Mesenchymal stem cell (in vitro differentiated cells and primary cell): ENCODE measurements at regions not wholly inside any gene's neighbourhood (a gene's known extent, or its start where the extent isn't known, plus 50 kb on each side); places are given as distances from the start of the nearest gene placed in this dataset.

Experiments
- DNase-seq: peaks from one replicate; pipeline ENCODE4 v3.0.0-alpha.2; 2013
- H2AFZ ChIP-seq: one replicate; pipeline ENCODE4 v1.6.1; 2013; ENCODE audit warnings: low read depth, mild to moderate bottlenecking, control low read depth, inconsistent platforms, low read length, moderate library complexity
- H2AK5ac ChIP-seq: 2 replicates; pipeline ENCODE4 v1.6.1; 2013; ENCODE audit warnings: low read length, moderate library complexity, mild to moderate bottlenecking, inconsistent platforms; ENCODE audit not compliant: severe bottlenecking
- H2BK120ac ChIP-seq: one replicate; pipeline ENCODE4 v1.6.1; 2013; ENCODE audit warnings: low read depth, mild to moderate bottlenecking, inconsistent platforms, low read length, moderate library complexity
- H2BK12ac ChIP-seq, 2 experiments: one replicate each; pipeline ENCODE4 v1.6.1; 2013; ENCODE audit warnings: inconsistent platforms in 2 of 2, low read length in 2 of 2, mild to moderate bottlenecking in 2 of 2, moderate library complexity in 2 of 2, control low read depth in 1 of 2
- H2BK15ac ChIP-seq: one replicate; pipeline ENCODE4 v1.6.1; 2013; ENCODE audit warnings: mild to moderate bottlenecking, low read depth, inconsistent platforms; ENCODE audit not compliant: poor library complexity, severe bottlenecking
- H2BK5ac ChIP-seq: 2 replicates; pipeline ENCODE4 v1.6.1; 2013; ENCODE audit warnings: low read depth, mild to moderate bottlenecking, low read length, control low read depth, inconsistent platforms; ENCODE audit not compliant: poor library complexity, severe bottlenecking
- H3K14ac ChIP-seq, 2 experiments: one replicate each; pipeline ENCODE4 v1.6.1; 2013; ENCODE audit warnings: inconsistent platforms in 2 of 2, low read length in 2 of 2, control low read depth in 1 of 2, mild to moderate bottlenecking in 1 of 2, moderate library complexity in 1 of 2
- H3K18ac ChIP-seq, 2 experiments: one replicate each; pipeline ENCODE4 v1.6.1; 2013; ENCODE audit warnings: inconsistent platforms in 2 of 2, low read length in 2 of 2, control low read depth in 1 of 2, low read depth in 1 of 2, mild to moderate bottlenecking in 1 of 2
- H3K23ac ChIP-seq, 2 experiments: one replicate each; pipeline ENCODE4 v1.6.1; 2013; ENCODE audit warnings: inconsistent platforms in 2 of 2, low read length in 2 of 2, mild to moderate bottlenecking in 2 of 2, moderate library complexity in 2 of 2, control low read depth in 1 of 2
- H3K27ac ChIP-seq: 2 replicates; pipeline ENCODE4 v1.5.1; 2013; ENCODE audit warnings: mild to moderate bottlenecking, moderate library complexity, low read length, control low read depth, inconsistent platforms; ENCODE audit not compliant: poor library complexity, severe bottlenecking
- H3K27me3 ChIP-seq, 2 experiments: 2 replicates each; pipeline versions ENCODE4 v1.6.1 to v1.7.0; 2013; ENCODE audit warnings: low read length in 2 of 2, mild to moderate bottlenecking in 2 of 2, moderate library complexity in 2 of 2, control low read depth in 1 of 2, inconsistent platforms in 1 of 2; ENCODE audit not compliant: control insufficient read depth in 1 of 2, insufficient read depth in 1 of 2
- H3K36me3 ChIP-seq, 2 experiments: 2 replicates each; pipeline versions ENCODE4 v1.6.1 to v1.7.0; 2013; ENCODE audit warnings: low read length in 2 of 2, control low read depth in 1 of 2, inconsistent platforms in 1 of 2, low read depth in 1 of 2, mild to moderate bottlenecking in 1 of 2; ENCODE audit not compliant: insufficient read depth in 2 of 2, control insufficient read depth in 1 of 2
- H3K4ac ChIP-seq, 2 experiments: one replicate each; pipeline ENCODE4 v1.6.1; 2013; ENCODE audit warnings: inconsistent platforms in 2 of 2, low read length in 2 of 2, mild to moderate bottlenecking in 2 of 2, moderate library complexity in 2 of 2, control low read depth in 1 of 2, low read depth in 1 of 2
- H3K4me1 ChIP-seq: 2 replicates; pipeline ENCODE4 v1.6.1; 2013; ENCODE audit warnings: low read depth, low read length, control low read depth; ENCODE audit not compliant: control insufficient read depth, insufficient read depth
- H3K4me2 ChIP-seq: 2 replicates; pipeline ENCODE4 v1.6.1; 2013; ENCODE audit warnings: low read length, mild to moderate bottlenecking, inconsistent platforms; ENCODE audit not compliant: poor library complexity, severe bottlenecking
- H3K4me3 ChIP-seq, 2 experiments: 2 replicates each; pipeline versions ENCODE4 v1.5.1 to v1.7.0; 2013; ENCODE audit warnings: low read length in 2 of 2, mild to moderate bottlenecking in 2 of 2, control low read depth in 1 of 2, low read depth in 1 of 2; ENCODE audit not compliant: insufficient read depth in 1 of 2
- H3K79me1 ChIP-seq: replicated peaks from 2 replicates; pipeline ENCODE4 v1.6.1; 2013; ENCODE audit warnings: mild to moderate bottlenecking, control low read depth, low read length, inconsistent platforms; ENCODE audit not compliant: poor library complexity, severe bottlenecking
- H3K9ac ChIP-seq: 2 replicates; pipeline ENCODE4 v1.7.0; 2013; ENCODE audit warnings: mild to moderate bottlenecking, low read length, moderate library complexity
- H3K9me3 ChIP-seq: 2 replicates; pipeline ENCODE4 v1.7.0; 2013; ENCODE audit warnings: mild to moderate bottlenecking, low read length; ENCODE audit not compliant: control insufficient read depth
- H4K8ac ChIP-seq: one replicate; pipeline ENCODE4 v1.6.1; 2013; ENCODE audit warnings: inconsistent platforms, mild to moderate bottlenecking, low read length, moderate library complexity
- H4K91ac ChIP-seq: one replicate; pipeline ENCODE4 v1.6.1; 2013; ENCODE audit warnings: mild to moderate bottlenecking, low read length, inconsistent platforms
- WGBS: methylation state at CpG from one replicate; pipeline ENCODE4 v1.1.7; 2013; ENCODE audit warnings: mixed read lengths; 5-methylcytosine and 5-hydroxymethylcytosine counted together

GRCh38 chr16:62157544-62157943 is 121.3 kb upstream of the CDH8 start:
- no peaks in the 10 kb centered on the region for H3K9me3 ChIP-seq
- no peaks in the 10 kb centered on the region for H3K36me3 ChIP-seq
- H4K91ac ChIP-seq: no peak overlapping the region
- H3K79me1 ChIP-seq: no peaks in the 10 kb centered on the region
- H3K27me3 ChIP-seq: no peaks in the 10 kb centered on the region
- no peak overlapping the region for H3K4ac ChIP-seq
- no peak overlapping the region for H3K4me2 ChIP-seq
- H2AFZ ChIP-seq: no peak overlapping the region
- H3K14ac ChIP-seq: no peak overlapping the region
- H3K23ac ChIP-seq: no peak overlapping the region
- no peak overlapping the region for H2BK120ac ChIP-seq
- H3K4me1 ChIP-seq: no peaks in the 10 kb centered on the region
- H3K18ac ChIP-seq: no peak overlapping the region
- WGBS: no CpG with 5 or more reads among the region's 3 CpGs
- no peak overlapping the region for H2AK5ac ChIP-seq
- H2BK5ac ChIP-seq: no peak overlapping the region
- H4K8ac ChIP-seq: no peak overlapping the region
- no peak overlapping the region for H2BK15ac ChIP-seq
- no peak overlapping the region for H3K4me3 ChIP-seq
- no peak overlapping the region for H3K9ac ChIP-seq
- no peak overlapping the region for H2BK12ac ChIP-seq
- H3K27ac ChIP-seq: no peak overlapping the region
- DNase-seq: no peak

DNA sequence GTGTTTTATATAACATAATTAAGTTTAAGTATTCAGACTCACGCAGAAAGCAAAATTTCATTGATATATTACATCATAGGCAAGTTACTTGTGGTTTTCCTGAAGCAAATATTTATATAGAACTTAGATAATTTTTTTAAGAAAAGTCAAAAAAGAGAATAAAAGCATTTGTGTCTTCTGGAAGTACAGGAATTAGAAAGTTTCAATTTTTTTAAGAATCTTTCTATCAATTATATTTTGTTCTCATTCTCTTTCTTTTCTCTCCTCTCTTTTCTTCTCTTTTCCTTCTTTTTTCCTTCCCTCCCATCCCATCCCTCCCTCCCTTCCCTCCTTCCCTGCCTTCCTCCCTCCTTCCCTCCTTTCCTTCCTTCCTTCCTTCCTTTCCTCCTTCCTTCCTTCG is 120.7 kb upstream of the CDH8 start:
- H3K4me1 ChIP-seq: no peaks in the 10 kb centered on the region
- no peak for DNase-seq
- no peak overlapping the region for H3K4me2 ChIP-seq
- no peak overlapping the region for H2AK5ac ChIP-seq
- H3K14ac ChIP-seq: no peak overlapping the region
- no peak overlapping the region for H3K23ac ChIP-seq
- H3K79me1 ChIP-seq: no peaks in the 10 kb centered on the region
- H3K4ac ChIP-seq: no peak overlapping the region
- no peak overlapping the region for H3K27ac ChIP-seq
- H3K9ac ChIP-seq: no peak overlapping the region
- H2AFZ ChIP-seq: no peak overlapping the region
- H2BK5ac ChIP-seq: no peak overlapping the region
- H4K8ac ChIP-seq: no peak overlapping the region
- no peak overlapping the region for H4K91ac ChIP-seq
- no peak overlapping the region for H2BK15ac ChIP-seq
- H3K4me3 ChIP-seq: no peak overlapping the region
- H3K36me3 ChIP-seq: no peaks in the 10 kb centered on the region
- H2BK120ac ChIP-seq: no peak overlapping the region
- no peaks in the 10 kb centered on the region for H3K27me3 ChIP-seq
- 73% methylated on average over 1 of the region's 2 CpGs for WGBS
- H3K18ac ChIP-seq: no peak overlapping the region
- H3K9me3 ChIP-seq: no peaks in the 10 kb centered on the region
- H2BK12ac ChIP-seq: no peak overlapping the region

- Histone ChIP-seq H3K79me1 (no peaks in the 10 kb centered on the region), H4K91ac (no peak overlapping the region), H2BK120ac (no peak overlapping the region), H3K27ac (no peak overlapping the region), H3K18ac (no peak overlapping the region), H2AK5ac (no peak overlapping the region), H4K8ac (no peak overlapping the region), H3K4ac (no peak overlapping the region), H3K4me3 (no peak overlapping the region), H3K9ac (no peak overlapping the region), H2AFZ (no peak overlapping the region), H3K4me2 (no peak overlapping the region), H2BK5ac (no peak overlapping the region), H3K23ac (no peak overlapping the region), H3K36me3 (no peaks in the 10 kb centered on the region), H3K9me3 (no peaks in the 10 kb centered on the region), H3K14ac (no peak overlapping the region), H3K4me1 (no peaks in the 10 kb centered on the region), H2BK15ac (no peak overlapping the region), H2BK12ac (no peak overlapping the region), H3K27me3 (no peaks in the 10 kb centered on the region)
- no peak for DNase-seq
Observed at GRCh38 chr16:62149631-62150030, 113.4 kb upstream of the CDH8 start.

DNA sequence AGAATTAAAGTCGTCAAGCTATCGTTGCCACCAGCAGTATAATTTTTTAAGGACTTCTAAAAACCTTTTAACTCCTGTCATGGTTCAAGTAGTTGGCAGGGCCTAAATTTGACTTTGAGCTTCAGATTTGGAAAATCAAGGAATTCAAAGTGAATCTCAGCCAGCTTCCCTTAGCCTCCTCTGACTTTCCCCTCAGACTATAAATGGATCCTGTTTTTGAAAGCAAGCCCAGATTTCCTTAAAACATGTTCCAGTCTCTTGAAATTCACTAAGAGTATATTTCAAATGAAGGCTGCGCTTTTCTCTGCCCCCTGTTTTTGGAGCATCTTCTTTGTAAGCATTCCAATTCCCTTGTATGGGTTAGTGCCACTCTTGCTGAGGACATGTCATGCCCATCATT is 101.8 kb upstream of the CDH8 start:
- Histone ChIP-seq H2BK5ac (no peak overlapping the region), H4K8ac (no peak overlapping the region), H2BK120ac (no peak overlapping the region), H3K27ac (no peak overlapping the region), H3K9ac (no peak overlapping the region), H3K4me3 (no peak overlapping the region), H3K4me1 (no peaks in the 10 kb centered on the region), H2BK15ac (no peak overlapping the region), H3K23ac (no peak overlapping the region), H3K27me3 (no peaks in the 10 kb centered on the region), H3K36me3 (no peaks in the 10 kb centered on the region), H4K91ac (no peak overlapping the region), H3K18ac (no peak overlapping the region), H3K4ac (no peak overlapping the region), H2AFZ (no peak overlapping the region), H3K4me2 (no peak overlapping the region), H3K79me1 (no peaks in the 10 kb centered on the region), H2AK5ac (no peak overlapping the region), H3K9me3 (no peaks in the 10 kb centered on the region), H3K14ac (no peak overlapping the region), H2BK12ac (no peak overlapping the region)
- whole genome bisulfite sequencing: 97% methylated on average over 2 of the region's 3 CpGs
- no peak for DNase-seq
